Breast epithelium (tissue), 4 donors: ENCODE measurements at regions not wholly inside any gene's neighbourhood (a gene's known extent, or its start where the extent isn't known, plus 50 kb on each side); places are given as distances from the start of the nearest gene placed in this dataset.

ENCODE experiments used
- DNase-seq, 2 donors: peaks; one replicate each; pipeline ENCODE4 v3.0.0-alpha.2; 2019; ENCODE audit warnings: low spot score in 2 of 2
- H3K27ac ChIP-seq, 2 donors: fragments of 200-600 bp; sonication (generic) in 1 of 2; one replicate each; pipeline ENCODE4 v1.5.1; 2016 to 2019; ENCODE audit warnings: mild to moderate bottlenecking in 1 of 2
- H3K27me3 ChIP-seq, 2 donors: fragments of 200-600 bp; sonication (generic) in 1 of 2; one replicate each; pipeline versions ENCODE4 v1.5.1 to v1.6.0; 2017 to 2019; ENCODE audit warnings: control low read depth in 1 of 2, mild to moderate bottlenecking in 1 of 2
- H3K36me3 ChIP-seq: fragments of 200-600 bp; one replicate; pipeline ENCODE4 v1.5.1; 2019
- H3K4me1 ChIP-seq, 2 donors: fragments of 200-600 bp; sonication (generic); one replicate each; pipeline ENCODE4 v1.5.1; 2016 to 2019; ENCODE audit warnings: control low read depth in 1 of 2
- H3K4me3 ChIP-seq, 3 donors: fragments of 200-600 bp; sonication (generic); 1 replicate in 2 of 3; 2 replicates in 1 of 3; pipeline ENCODE4 v1.5.1; 2016 to 2019; ENCODE audit warnings: mild to moderate bottlenecking in 3 of 3, moderate library complexity in 2 of 3
- H3K9me3 ChIP-seq, 2 donors: fragments of 200-600 bp; sonication (generic) in 1 of 2; one replicate each; pipeline ENCODE4 v1.5.1; 2016 to 2019; ENCODE audit warnings: control low read depth in 1 of 2
- POLR2A ChIP-seq: fragments of 450-650 bp; IDR thresholded peaks from one replicate; pipeline ENCODE4 v1.6.1; 2016; ENCODE audit warnings: antibody characterized with exemption, mild to moderate bottlenecking, moderate library complexity
- POLR2AphosphoS5 ChIP-seq, 3 donors: sonication (generic); formaldehyde crosslinking; IDR thresholded peaks; one replicate each; pipeline ENCODE4 v1.6.1; 2017; ENCODE audit warnings: antibody characterized with exemption in 3 of 3
- intact Hi-C: fragments of 100-400 bp; cut with DNase I; formaldehyde crosslinking; loops from one replicate; pipeline ENCODE4 v1.15.1; 2023; ENCODE audit warnings: low total_unique reads
- TF ChIP-seq, protein P1 (sequence below), 3 donors: fragments of 450-650 bp; IDR thresholded peaks; one replicate each; pipeline ENCODE4 v1.5.1; 2016 to 2017; ENCODE audit warnings: antibody characterized with exemption in 3 of 3, mild to moderate bottlenecking in 3 of 3, moderate library complexity in 3 of 3

DNA sequence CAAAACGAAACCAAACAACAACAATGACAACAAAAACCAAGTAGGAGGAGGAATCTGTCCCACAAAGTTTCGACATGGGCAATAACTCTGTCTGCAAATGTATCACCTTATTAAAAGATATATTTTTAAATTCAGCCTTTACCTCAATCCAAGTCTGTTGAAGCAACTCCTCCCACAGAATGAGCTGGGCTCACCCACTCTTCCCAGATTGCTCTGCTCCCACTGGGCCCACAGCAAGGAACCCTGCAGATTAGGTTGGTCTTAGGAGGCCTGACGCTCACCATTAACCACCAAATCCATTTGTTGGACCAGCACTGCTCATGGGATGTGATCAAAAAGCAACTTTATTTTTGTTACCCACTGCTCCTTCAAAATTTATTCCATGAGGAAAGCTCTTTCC lies 114.7 kb upstream of the CDC42BPA start:
- intact Hi-C loops, result no loop called here
- Histone ChIP-seq H3K4me3 (no peak overlapping the region), H3K27ac (no peak overlapping the region), H3K36me3 (no peaks in the 10 kb centered on the region), H3K4me1 (no peaks in the 10 kb centered on the region), H3K9me3 (no peaks in the 10 kb centered on the region), H3K27me3 (no peaks in the 10 kb centered on the region)
- TF ChIP-seq POLR2AphosphoS5 (IDR thresholded peaks at IDR 0.05) (no peak), POLR2A (no peak)
- TF ChIP-seq, protein P1, sequence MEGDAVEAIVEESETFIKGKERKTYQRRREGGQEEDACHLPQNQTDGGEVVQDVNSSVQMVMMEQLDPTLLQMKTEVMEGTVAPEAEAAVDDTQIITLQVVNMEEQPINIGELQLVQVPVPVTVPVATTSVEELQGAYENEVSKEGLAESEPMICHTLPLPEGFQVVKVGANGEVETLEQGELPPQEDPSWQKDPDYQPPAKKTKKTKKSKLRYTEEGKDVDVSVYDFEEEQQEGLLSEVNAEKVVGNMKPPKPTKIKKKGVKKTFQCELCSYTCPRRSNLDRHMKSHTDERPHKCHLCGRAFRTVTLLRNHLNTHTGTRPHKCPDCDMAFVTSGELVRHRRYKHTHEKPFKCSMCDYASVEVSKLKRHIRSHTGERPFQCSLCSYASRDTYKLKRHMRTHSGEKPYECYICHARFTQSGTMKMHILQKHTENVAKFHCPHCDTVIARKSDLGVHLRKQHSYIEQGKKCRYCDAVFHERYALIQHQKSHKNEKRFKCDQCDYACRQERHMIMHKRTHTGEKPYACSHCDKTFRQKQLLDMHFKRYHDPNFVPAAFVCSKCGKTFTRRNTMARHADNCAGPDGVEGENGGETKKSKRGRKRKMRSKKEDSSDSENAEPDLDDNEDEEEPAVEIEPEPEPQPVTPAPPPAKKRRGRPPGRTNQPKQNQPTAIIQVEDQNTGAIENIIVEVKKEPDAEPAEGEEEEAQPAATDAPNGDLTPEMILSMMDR (IDR thresholded peaks at IDR 0.05), result no peak
- no peak for DNase-seq

DNA sequence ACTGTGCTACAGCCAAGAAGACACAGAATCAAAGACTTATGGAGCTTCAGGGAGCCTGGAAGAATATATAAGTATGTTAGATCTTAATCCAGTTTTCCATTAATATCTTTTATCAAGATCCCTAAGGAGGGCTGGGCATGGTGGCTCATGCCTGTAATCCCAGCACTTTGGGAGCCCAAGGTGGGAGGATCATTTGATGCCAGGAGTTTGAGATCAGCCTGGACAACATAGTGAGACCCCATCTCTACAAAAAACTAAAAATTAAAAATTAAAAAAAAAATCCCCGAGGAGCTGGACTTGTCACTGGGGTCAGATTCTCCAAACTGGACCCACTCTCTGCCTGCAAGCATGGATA lies 113.9 kb upstream of the CDC42BPA start:
- no peak for DNase-seq
- H3K9me3 ChIP-seq, result no peaks in the 10 kb centered on the region
- no peak overlapping the region for H3K27ac ChIP-seq
- no peaks in the 10 kb centered on the region for H3K36me3 ChIP-seq
- H3K4me3 ChIP-seq, result no peak overlapping the region
- no peaks in the 10 kb centered on the region for H3K27me3 ChIP-seq
- intact Hi-C loops, result no loop called here
- H3K4me1 ChIP-seq, result no peaks in the 10 kb centered on the region
- TF ChIP-seq POLR2AphosphoS5 (IDR thresholded peaks at IDR 0.05), result no peak
- no peak for TF ChIP-seq POLR2A
- TF ChIP-seq, protein P1 (IDR thresholded peaks at IDR 0.05), result no peak

DNA sequence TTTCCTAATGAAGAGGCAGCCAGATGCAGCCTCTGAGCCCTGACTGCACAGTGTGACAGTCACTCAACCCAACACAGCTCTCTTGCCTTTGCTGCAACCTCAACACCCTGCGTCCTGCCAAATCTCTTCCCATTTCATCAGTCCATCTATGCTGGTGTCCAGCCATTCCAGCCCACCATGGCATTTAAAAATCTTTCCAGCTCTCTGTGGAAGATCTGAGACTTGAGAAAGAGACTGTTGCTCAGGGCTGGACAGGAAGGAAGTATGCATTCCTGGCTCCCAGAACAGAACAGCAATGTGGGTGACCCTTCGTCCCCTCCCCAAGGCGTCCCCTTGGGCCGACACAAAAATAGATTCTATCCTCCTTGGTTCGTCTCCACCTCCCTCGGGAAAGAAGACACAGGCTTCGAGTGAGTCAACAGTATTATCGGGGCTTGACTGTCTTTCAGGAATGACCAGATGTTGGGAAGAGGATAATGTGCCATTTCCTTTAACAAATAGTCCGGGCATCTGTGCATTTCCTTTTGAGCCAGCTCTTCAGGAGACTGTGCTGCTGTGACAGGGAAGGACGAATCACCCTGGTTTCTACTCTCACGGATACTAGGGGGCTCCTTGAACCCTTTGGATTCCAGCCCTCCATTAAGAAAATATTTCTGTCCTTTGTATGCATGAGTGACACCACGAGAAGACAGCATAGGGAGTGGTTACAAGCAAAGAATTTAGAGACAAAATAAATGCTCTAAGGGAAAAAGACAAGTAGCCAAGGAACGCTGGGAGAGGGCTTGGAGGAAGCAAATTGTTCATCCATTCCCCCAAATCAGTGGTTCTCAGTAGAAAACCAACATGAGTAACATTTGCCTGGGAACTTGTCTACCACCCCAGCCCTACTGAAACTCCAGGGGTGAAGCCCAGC lies 111.4 kb upstream of the CDC42BPA start:
- Histone ChIP-seq H3K4me3 (no peak overlapping the region), H3K27me3 (no peaks in the 10 kb centered on the region), H3K9me3 (no peaks in the 10 kb centered on the region), H3K36me3 (no peaks in the 10 kb centered on the region), H3K4me1 (no peaks in the 10 kb centered on the region), H3K27ac (peak overlapping the region; percentile 20 to 45)
- TF ChIP-seq, protein P1 (IDR thresholded peaks at IDR 0.05), result no peak
- TF ChIP-seq POLR2A (no peak), POLR2AphosphoS5 (IDR thresholded peaks at IDR 0.05) (no peak)
- intact Hi-C loops, result no loop called here
- no peak for DNase-seq

DNA sequence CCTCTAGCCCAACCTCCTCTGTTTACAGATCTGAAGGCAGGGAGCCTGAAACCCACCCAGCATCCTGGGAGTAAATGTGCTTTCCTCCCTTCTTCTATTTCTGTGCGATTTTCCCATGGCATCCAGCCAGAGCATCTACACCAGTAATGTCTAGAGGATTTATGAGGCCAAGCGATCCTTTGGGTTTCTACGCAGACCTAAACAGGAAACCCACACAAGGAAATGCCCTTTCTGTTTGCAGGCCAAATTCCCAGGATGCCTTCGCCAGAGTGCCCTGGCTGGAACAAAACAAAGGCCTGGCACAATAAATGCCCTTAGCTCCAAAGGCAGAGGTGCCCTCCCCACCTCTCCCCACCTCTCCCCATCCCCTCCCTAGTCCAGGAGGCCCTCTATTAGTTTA lies 110.5 kb upstream of the CDC42BPA start:
- Histone ChIP-seq H3K27ac (peak overlapping the region; percentile 40 to 45), H3K4me3 (no peak overlapping the region), H3K27me3 (no peaks in the 10 kb centered on the region), H3K36me3 (no peaks in the 10 kb centered on the region), H3K4me1 (no peaks in the 10 kb centered on the region), H3K9me3 (no peaks in the 10 kb centered on the region)
- intact Hi-C loops, result no loop called here
- no peak for TF ChIP-seq POLR2AphosphoS5 (IDR thresholded peaks at IDR 0.05)
- TF ChIP-seq POLR2A, result no peak
- TF ChIP-seq, protein P1 (IDR thresholded peaks at IDR 0.05), result no peak
- peak in 1 of 2 donors; percentile 30 for DNase-seq

DNA sequence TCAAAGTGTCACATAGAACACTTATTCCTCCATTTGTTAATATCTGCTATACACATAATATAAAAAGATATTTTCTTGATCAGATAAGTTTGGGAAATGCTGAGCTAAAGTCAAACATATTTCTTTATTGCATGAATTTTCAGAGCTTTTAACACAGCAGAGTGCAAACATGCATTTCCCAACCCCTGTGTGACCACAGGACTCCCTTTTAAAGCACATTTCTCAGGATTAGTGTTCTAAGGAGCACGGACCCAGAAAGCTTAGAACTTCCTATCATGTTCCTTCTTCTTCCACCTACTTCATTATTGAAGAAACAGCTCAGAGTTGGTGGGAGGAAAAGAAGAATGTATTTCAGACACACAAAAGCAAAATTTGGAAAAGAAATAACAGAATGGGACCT lies 109.1 kb upstream of the CDC42BPA start:
- no peaks in the 10 kb centered on the region for H3K4me1 ChIP-seq
- no peak overlapping the region for H3K27ac ChIP-seq
- H3K36me3 ChIP-seq, result no peaks in the 10 kb centered on the region

More for the DNA sequence above, 109.1 kb upstream of the CDC42BPA start:
- TF ChIP-seq POLR2A, result no peak
- Histone ChIP-seq H3K27me3 (no peaks in the 10 kb centered on the region), H3K4me3 (no peak overlapping the region), H3K9me3 (no peaks in the 10 kb centered on the region)
- intact Hi-C loops, result no loop called here
- no peak for DNase-seq
